Parathyroid adenoma (tissue), 2 donors: ENCODE measurements at regions not wholly inside any gene's neighbourhood (a gene's known extent, or its start where the extent isn't known, plus 50 kb on each side); places are given as distances from the start of the nearest gene placed in this dataset.
"Not testable (repeated sequence)": the region's sequence is repeated elsewhere in the genome, so short reads cannot be mapped to it uniquely, and the experiment has no call there.

Experiments used
- H2AFZ ChIP-seq: fragments of 300-600 bp; sonication (generic); one replicate; pipeline ENCODE4 v1.7.0; 2017; ENCODE audit warnings: antibody characterized with exemption, mild to moderate bottlenecking
- H3K27ac ChIP-seq: fragments of 300-600 bp; sonication (generic); one replicate; pipeline ENCODE4 v1.7.0; 2017
- H3K27me3 ChIP-seq: fragments of 300-600 bp; sonication (generic); one replicate; pipeline ENCODE4 v1.7.0; 2017; ENCODE audit warnings: low read length; ENCODE audit not compliant: control insufficient read depth, insufficient read depth
- H3K36me3 ChIP-seq: fragments of 300-600 bp; sonication (generic); one replicate; pipeline ENCODE4 v1.7.0; 2017; ENCODE audit warnings: low read length; ENCODE audit not compliant: control insufficient read depth, insufficient read depth
- H3K4me1 ChIP-seq: fragments of 300-600 bp; sonication (generic); one replicate; pipeline ENCODE4 v1.7.0; 2017; ENCODE audit warnings: control low read depth
- H3K4me2 ChIP-seq: fragments of 300-600 bp; sonication (generic); one replicate; pipeline ENCODE4 v1.7.0; 2017; ENCODE audit warnings: low read length
- H3K4me3 ChIP-seq: fragments of 300-600 bp; sonication (generic); one replicate; pipeline ENCODE4 v1.7.0; 2017; ENCODE audit warnings: low read depth, low read length
- H3K79me2 ChIP-seq: fragments of 300-600 bp; sonication (generic); one replicate; pipeline ENCODE4 v1.7.0; 2017; ENCODE audit warnings: control low read depth
- H3K9ac ChIP-seq: fragments of 300-600 bp; sonication (generic); one replicate; pipeline ENCODE4 v1.7.0; 2017; ENCODE audit warnings: mild to moderate bottlenecking
- H3K9me3 ChIP-seq: fragments of 300-600 bp; sonication (generic); one replicate; pipeline ENCODE4 v1.7.0; 2017; ENCODE audit warnings: low read length; ENCODE audit not compliant: control insufficient read depth
- TF ChIP-seq, protein P1 (sequence below): fragments of 300-600 bp; sonication (generic); IDR thresholded peaks from one replicate; pipeline ENCODE4 v1.7.0; 2017; ENCODE audit warnings: antibody characterized with exemption, mild to moderate bottlenecking
- donor health status: primary hyperparathyroidism.

DNA sequence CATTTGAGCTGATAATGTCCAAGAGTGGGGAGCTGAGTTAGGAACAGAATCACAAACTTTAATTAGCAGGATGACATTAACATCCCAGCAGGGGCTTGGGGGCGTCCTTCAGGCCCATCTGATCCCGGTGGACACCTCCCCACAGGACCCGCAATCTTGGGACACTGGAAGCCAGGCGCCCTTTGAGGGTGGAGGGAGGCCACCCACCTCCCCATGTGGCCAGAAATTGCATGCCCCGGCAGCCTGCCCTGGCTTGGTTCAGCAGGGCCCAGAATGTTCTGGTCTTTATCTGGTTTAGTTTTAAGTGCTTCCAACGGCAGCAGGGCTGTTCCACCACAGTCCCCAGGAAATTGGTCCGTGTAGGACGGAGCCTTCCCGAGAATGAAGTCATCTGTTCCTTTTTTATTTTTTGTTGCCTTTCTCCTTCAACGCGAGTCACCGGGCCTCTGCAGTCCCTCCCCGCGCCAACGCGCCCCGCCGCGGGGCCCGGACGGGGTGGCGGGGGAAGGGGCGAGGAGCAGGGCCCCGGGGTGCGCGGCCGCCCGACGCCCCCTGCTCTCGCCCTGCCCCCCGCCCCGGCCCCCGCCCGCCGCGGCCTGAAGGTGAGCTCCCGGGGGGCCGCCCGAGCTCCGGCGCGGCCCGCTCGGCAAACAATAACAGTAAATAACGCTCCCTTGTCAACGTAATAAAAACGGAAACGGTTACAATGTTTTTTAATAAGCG, 207.9 kb downstream of the C9orf50 start:
- peaks cover 23% of the 10 kb centered on the region for H3K4me1 ChIP-seq
- no peaks in the 10 kb centered on the region for H3K9me3 ChIP-seq
- H3K36me3 ChIP-seq, result no peaks in the 10 kb centered on the region
- peak overlapping the region; percentile 50 for H3K4me3 ChIP-seq
- H3K9ac ChIP-seq, result peak overlapping the region; percentile 11
- peak overlapping the region; percentile 77 for H2AFZ ChIP-seq
- peak overlapping the region; percentile 98 for H3K27ac ChIP-seq
- TF ChIP-seq, protein P1, sequence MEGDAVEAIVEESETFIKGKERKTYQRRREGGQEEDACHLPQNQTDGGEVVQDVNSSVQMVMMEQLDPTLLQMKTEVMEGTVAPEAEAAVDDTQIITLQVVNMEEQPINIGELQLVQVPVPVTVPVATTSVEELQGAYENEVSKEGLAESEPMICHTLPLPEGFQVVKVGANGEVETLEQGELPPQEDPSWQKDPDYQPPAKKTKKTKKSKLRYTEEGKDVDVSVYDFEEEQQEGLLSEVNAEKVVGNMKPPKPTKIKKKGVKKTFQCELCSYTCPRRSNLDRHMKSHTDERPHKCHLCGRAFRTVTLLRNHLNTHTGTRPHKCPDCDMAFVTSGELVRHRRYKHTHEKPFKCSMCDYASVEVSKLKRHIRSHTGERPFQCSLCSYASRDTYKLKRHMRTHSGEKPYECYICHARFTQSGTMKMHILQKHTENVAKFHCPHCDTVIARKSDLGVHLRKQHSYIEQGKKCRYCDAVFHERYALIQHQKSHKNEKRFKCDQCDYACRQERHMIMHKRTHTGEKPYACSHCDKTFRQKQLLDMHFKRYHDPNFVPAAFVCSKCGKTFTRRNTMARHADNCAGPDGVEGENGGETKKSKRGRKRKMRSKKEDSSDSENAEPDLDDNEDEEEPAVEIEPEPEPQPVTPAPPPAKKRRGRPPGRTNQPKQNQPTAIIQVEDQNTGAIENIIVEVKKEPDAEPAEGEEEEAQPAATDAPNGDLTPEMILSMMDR, result no peak
- H3K79me2 ChIP-seq, result no peaks in the 10 kb centered on the region
- H3K4me2 ChIP-seq, result peak overlapping the region; percentile 98
- no peaks in the 10 kb centered on the region for H3K27me3 ChIP-seq

DNA sequence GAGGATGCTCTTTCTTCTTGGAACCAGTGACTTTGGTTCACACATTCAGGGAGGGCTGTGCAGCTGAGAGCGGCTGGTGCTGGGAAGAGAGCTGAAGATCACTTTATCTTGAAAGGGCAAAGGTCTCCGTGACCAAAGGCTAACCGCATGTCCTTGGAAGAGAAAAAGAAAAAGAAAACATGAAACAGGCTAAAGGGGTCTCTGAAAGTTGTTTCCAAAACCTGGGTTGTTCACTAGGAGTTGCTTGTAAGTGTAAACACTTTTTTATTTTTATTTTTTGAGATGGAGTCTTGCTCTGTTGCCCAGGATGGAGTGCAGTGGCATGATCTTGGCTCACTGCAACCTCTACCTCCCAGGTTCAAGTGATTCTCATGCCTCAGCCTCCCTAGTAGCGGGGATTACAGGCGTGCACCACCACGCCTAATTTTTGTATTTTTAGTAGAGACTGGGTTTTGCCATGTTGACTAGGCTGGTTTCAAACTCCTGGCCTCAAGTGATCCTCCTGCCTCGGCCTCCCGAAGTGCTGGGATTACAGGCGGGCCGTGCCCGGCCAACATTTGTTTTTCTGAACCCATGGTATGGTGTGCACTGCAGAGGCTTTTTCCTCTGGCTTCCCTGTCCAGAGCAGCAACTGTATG, 208.6 kb downstream of the C9orf50 start:
- H3K79me2 ChIP-seq, H3K9me3 ChIP-seq, H3K27me3 ChIP-seq, H3K9ac ChIP-seq, H3K36me3 ChIP-seq, H3K4me3 ChIP-seq: not testable (repeated sequence)
- Histone ChIP-seq H3K4me1 (peaks cover 28% of the 10 kb centered on the region), H2AFZ (peak overlapping the region; percentile 74), H3K4me2 (peak overlapping the region; percentile 98), H3K27ac (peak overlapping the region; percentile 98)

DNA sequence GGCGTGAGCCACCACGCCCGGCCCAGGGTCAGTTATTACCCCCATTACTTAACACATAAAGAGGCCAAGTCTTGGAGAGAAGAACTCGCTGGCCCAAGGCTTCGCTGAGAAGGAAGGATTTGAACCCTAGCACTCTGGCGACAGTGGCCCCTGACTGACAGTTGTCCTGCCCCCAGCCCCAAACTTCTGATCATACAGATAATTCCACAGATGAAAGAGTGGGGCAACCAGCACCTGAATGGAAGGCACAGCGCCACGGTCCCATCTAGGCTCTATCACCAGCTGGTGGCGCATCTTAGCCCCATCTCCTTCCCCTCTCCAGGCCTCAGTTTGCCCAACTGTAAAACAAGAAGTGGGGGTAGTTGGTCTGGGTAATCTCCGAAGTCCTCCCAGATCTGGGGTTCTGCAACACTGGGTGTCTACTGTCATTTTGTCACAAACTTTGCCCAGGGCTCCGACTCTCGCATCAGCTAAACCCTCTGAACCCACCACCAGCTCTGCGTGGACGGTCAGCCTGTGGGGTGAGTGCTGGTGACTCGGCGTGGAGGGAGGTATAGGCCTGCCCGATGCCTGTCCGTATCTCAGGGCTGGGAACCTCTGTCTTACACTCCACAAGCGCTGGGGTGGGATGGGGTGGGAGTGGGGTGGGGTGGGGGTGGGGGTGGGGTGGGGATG, 209.3 kb downstream of the C9orf50 start:
- Histone ChIP-seq H2AFZ (no peak overlapping the region), H3K9me3 (no peaks in the 10 kb centered on the region), H3K27me3 (no peaks in the 10 kb centered on the region), H3K4me2 (no peak overlapping the region), H3K9ac (no peak overlapping the region), H3K36me3 (no peaks in the 10 kb centered on the region), H3K4me1 (peaks cover 35% of the 10 kb centered on the region), H3K4me3 (no peak overlapping the region), H3K79me2 (no peaks in the 10 kb centered on the region), H3K27ac (no peak overlapping the region)
- TF ChIP-seq, protein P1, result no peak

DNA sequence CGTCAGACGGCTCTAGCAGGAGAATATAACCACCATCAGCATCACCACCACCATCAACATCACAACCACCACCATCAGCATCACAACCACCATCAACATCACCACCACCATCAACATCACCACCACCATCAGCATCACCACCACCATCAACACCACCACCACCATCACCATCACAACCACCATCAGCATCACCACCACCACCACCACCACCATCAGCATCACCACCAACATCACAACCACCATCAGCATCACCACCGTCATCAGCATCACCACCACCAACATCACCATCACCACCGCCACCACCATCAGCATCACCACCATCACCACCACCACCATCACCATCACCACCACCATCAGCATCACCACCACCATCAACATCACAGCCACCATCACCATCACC, 210.7 kb downstream of the C9orf50 start:
- H3K9me3 ChIP-seq, result no peaks in the 10 kb centered on the region
- H3K4me1 ChIP-seq, result peaks cover 49% of the 10 kb centered on the region
- H3K4me2 ChIP-seq, result no peak overlapping the region
- no peaks in the 10 kb centered on the region for H3K36me3 ChIP-seq
- no peak overlapping the region for H3K9ac ChIP-seq
- no peaks in the 10 kb centered on the region for H3K79me2 ChIP-seq
- H3K4me3 ChIP-seq, result no peak overlapping the region
- no peaks in the 10 kb centered on the region for H3K27me3 ChIP-seq
- TF ChIP-seq, protein P1, result no peak
- no peak overlapping the region for H2AFZ ChIP-seq
- peak overlapping the region; percentile 89 for H3K27ac ChIP-seq

DNA sequence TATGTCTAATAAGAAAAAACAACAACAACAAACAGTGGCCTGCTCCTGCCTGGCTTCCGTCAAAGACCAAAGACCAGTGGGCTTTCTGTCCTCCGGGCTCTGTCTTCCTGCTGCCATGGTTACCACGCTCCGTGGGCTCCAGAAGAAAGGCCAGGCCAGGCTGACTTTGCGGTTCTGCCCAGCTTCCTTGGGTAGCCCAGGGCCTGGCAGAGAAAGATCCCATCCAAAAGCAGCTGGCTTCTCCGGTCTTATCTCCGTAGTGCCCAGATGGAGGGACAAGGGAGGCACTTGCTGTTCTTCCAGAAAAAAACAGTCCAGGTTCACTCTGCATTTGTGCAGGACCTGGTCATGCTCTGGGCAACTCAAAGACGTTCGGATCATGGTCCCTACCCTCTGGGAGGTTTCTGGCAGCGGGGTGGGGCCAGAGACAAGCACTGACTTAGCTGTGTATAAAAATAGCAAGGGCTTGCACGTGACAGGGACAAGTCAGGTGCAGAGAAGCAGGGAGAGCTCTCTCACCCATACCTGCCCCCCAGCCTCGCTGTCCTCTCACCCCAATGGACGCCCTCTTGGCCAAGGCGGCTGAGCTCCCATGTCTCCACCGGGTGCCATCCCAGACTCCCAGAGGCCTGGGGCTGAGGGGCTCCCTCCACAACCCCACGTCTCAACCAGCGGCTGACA, 212.2 kb downstream of the C9orf50 start:
- H3K4me3 ChIP-seq, result peak overlapping the region; percentile 34
- no peak overlapping the region for H3K9ac ChIP-seq
- H3K27me3 ChIP-seq, result no peaks in the 10 kb centered on the region
- H3K36me3 ChIP-seq, result no peaks in the 10 kb centered on the region
- H3K4me2 ChIP-seq, result peak overlapping the region; percentile 69
- TF ChIP-seq, protein P1, result no peak
- H2AFZ ChIP-seq, result peak overlapping the region; percentile 47
- H3K27ac ChIP-seq, result peak overlapping the region; percentile 89
- no peaks in the 10 kb centered on the region for H3K9me3 ChIP-seq
- peaks cover 43% of the 10 kb centered on the region for H3K4me1 ChIP-seq
- H3K79me2 ChIP-seq, result no peaks in the 10 kb centered on the region
